ENCODE measurements at regions not wholly inside any gene's neighbourhood (a gene's known extent, or its start where the extent isn't known, plus 50 kb on each side); places are given as distances from the start of the nearest gene placed in this dataset.
"Not testable (repeated sequence)": the region's sequence is repeated elsewhere in the genome, so short reads cannot be mapped to it uniquely, and the experiment has no call there.

DNA sequence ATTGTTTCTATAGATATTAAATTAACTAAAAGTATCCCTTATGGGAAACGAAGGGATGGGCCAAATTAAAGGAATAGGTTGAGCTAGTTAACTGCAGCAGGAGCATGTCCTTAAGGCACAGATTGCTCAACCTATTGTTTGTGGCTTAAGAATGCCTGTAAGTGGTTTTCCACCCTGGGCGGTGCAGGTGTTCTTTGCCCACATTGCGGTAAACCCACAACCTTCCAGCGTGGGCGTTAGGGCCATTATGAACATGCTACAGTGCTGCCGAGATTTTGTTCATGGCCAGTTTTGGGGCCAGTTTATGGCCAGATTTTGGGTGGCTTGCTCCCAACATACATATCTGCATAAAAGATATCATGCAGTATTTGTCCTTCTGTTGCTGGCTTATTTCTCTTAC, 1196.8 kb downstream of the NCAM2 start:
- TF ChIP-seq, protein P1, sequence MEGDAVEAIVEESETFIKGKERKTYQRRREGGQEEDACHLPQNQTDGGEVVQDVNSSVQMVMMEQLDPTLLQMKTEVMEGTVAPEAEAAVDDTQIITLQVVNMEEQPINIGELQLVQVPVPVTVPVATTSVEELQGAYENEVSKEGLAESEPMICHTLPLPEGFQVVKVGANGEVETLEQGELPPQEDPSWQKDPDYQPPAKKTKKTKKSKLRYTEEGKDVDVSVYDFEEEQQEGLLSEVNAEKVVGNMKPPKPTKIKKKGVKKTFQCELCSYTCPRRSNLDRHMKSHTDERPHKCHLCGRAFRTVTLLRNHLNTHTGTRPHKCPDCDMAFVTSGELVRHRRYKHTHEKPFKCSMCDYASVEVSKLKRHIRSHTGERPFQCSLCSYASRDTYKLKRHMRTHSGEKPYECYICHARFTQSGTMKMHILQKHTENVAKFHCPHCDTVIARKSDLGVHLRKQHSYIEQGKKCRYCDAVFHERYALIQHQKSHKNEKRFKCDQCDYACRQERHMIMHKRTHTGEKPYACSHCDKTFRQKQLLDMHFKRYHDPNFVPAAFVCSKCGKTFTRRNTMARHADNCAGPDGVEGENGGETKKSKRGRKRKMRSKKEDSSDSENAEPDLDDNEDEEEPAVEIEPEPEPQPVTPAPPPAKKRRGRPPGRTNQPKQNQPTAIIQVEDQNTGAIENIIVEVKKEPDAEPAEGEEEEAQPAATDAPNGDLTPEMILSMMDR (conservative IDR thresholded peaks at IDR 0.05) = not testable (repeated sequence)
- not testable (repeated sequence) for TF ChIP-seq EZH2 (IDR thresholded peaks at IDR 0.05; ENCODE audit: low read depth)
